PC-3 (cell line): ENCODE measurements at regions not wholly inside any gene's neighbourhood (a gene's known extent, or its start where the extent isn't known, plus 50 kb on each side); places are given as distances from the start of the nearest gene placed in this dataset.

ENCODE experiments used
- ATAC-seq: fragments of 200-7000 bp; cut with Tn5 transposase; 2 replicates; pipeline ENCODE4 v1.9.1; 2020; ENCODE audit warnings: mild to moderate bottlenecking, moderate library complexity
- BruUV-seq: library from RNA; stranded (reverse); fragments of 400-500 nt; replicated peaks from 2 replicates; lab custom pipeline; 2021; lab: Mats Ljungman, UMichigan
- CTCF ChIA-PET: fragments of 300-600 bp; sonication (Branson Sonifier 250); formaldehyde crosslinking; loops from one replicate; lab custom pipeline; 2022; ENCODE audit warnings: antibody characterized with exemption; lab: Charles Lee
- POLR2A ChIA-PET: fragments of 300-600 bp; sonication (Branson Sonifier 250); formaldehyde crosslinking; loops from one replicate; lab custom pipeline; 2022; ENCODE audit warnings: antibody characterized with exemption; ENCODE audit not compliant: unreplicated experiment; lab: Charles Lee
- DNase-seq: peaks from one replicate; pipeline ENCODE4 v3.0.0-alpha.2; 2015
- H2AFZ ChIP-seq: fragments of 300-600 bp; sonication (generic); 2 replicates; pipeline ENCODE4 v1.6.0; 2016; ENCODE audit warnings: antibody characterized with exemption, low read length
- H3F3A ChIP-seq: fragments of 300-600 bp; sonication (generic); one replicate; pipeline ENCODE4 v1.6.0; 2017; ENCODE audit warnings: antibody characterized with exemption, low read length, control low read depth, mild to moderate bottlenecking; ENCODE audit not compliant: unreplicated experiment
- H3K27ac ChIP-seq: fragments of 300-600 bp; sonication (generic); 2 replicates; pipeline ENCODE4 v1.5.1; 2016; ENCODE audit warnings: mild to moderate bottlenecking, low read length
- H3K27me3 ChIP-seq: fragments of 300-600 bp; sonication (generic); 2 replicates; pipeline ENCODE4 v1.6.1; 2016; ENCODE audit warnings: low read length, mixed read lengths
- H3K36me3 ChIP-seq: fragments of 300-600 bp; sonication (generic); 2 replicates; pipeline ENCODE4 v1.6.1; 2016; ENCODE audit warnings: low read depth, mixed run types, low read length, mixed read lengths
- H3K4me1 ChIP-seq: fragments of 300-600 bp; sonication (generic); 2 replicates; pipeline ENCODE4 v1.5.1; 2016; ENCODE audit warnings: low read length; ENCODE audit not compliant: insufficient read depth
- H3K4me2 ChIP-seq: fragments of 300-600 bp; sonication (generic); 2 replicates; pipeline ENCODE4 v1.6.0; 2016; ENCODE audit warnings: low read length
- H3K4me3 ChIP-seq: fragments of 300-600 bp; sonication (generic); 2 replicates; pipeline ENCODE4 v1.5.1; 2016; ENCODE audit warnings: mild to moderate bottlenecking, low read length, mixed read lengths
- H3K79me2 ChIP-seq: fragments of 300-600 bp; sonication (generic); 2 replicates; pipeline ENCODE4 v1.6.1; 2017; ENCODE audit warnings: low read length, mixed read lengths
- H3K9ac ChIP-seq: fragments of 300-600 bp; sonication (generic); 2 replicates; pipeline ENCODE4 v1.6.0; 2016; ENCODE audit warnings: mild to moderate bottlenecking, low read length
- H3K9me2 ChIP-seq: fragments of 300-600 bp; sonication (generic); replicated peaks from 2 replicates; pipeline ENCODE4 v1.6.1; 2016; ENCODE audit warnings: mixed run types, low read length, mixed read lengths
- H3K9me3 ChIP-seq: fragments of 300-600 bp; sonication (generic); 2 replicates; pipeline ENCODE4 v1.6.1; 2016; ENCODE audit warnings: low read length, mixed read lengths
- H4K20me1 ChIP-seq: fragments of 300-600 bp; sonication (generic); 2 replicates; pipeline ENCODE4 v1.6.1; 2016; ENCODE audit warnings: low read length, mixed read lengths
- CTCF ChIP-seq: fragments of 300-600 bp; sonication (generic); conservative IDR thresholded peaks from 2 replicates; pipeline ENCODE4 v1.5.1; 2017; ENCODE audit warnings: antibody characterized with exemption, low read depth, mild to moderate bottlenecking, low read length
- EZH2 ChIP-seq: fragments of 300-600 bp; sonication (generic); IDR thresholded peaks from one replicate; pipeline ENCODE4 v1.6.1; 2017; ENCODE audit warnings: antibody characterized with exemption, mild to moderate bottlenecking, low read length; ENCODE audit not compliant: unreplicated experiment
- EZH2phosphoT487 ChIP-seq: fragments of 300-600 bp; sonication (generic); IDR thresholded peaks from 2 replicates; pipeline ENCODE4 v1.6.1; 2018; ENCODE audit warnings: mild to moderate bottlenecking, antibody characterized with exemption, low read length, borderline replicate concordance
- intact Hi-C: fragments of 100-400 bp; cut with micrococcal nuclease; formaldehyde crosslinking; loops from 2 replicates; pipeline ENCODE4 v1.9.0; 2023

GRCh38 chr3:157695103-157695502 lies 191.9 kb upstream of the VEPH1 start:
- ATAC-seq (no peak), DNase-seq (no peak)
- no TSS peak for BruUV-seq
- Histone ChIP-seq H4K20me1 (no peaks in the 10 kb centered on the region), H3K4me3 (no peak overlapping the region), H3K9ac (no peak overlapping the region), H3K4me2 (no peak overlapping the region), H3K9me2 (peaks cover 5% of the 10 kb centered on the region; the same call in 1 of the 2 replicates), H3K9me3 (no peaks in the 10 kb centered on the region), H3K27ac (no peak overlapping the region), H3K27me3 (no peaks in the 10 kb centered on the region), H3K4me1 (no peaks in the 10 kb centered on the region), H3K36me3 (no peaks in the 10 kb centered on the region), H3F3A (no peaks in the 10 kb centered on the region), H2AFZ (no peak overlapping the region), H3K79me2 (no peaks in the 10 kb centered on the region)
- intact Hi-C loops: no loop called here
- ChIA-PET POLR2A (no interaction called here), CTCF (no interaction called here)
- no peak for TF ChIP-seq EZH2
- TF ChIP-seq CTCF: no peak
- TF ChIP-seq EZH2phosphoT487: no peak

- Histone ChIP-seq H3K9ac (no peak overlapping the region), H3K4me2 (no peak overlapping the region), H3K36me3 (no peaks in the 10 kb centered on the region), H3K4me3 (no peak overlapping the region), H2AFZ (no peak overlapping the region), H3K4me1 (no peaks in the 10 kb centered on the region), H3K9me3 (no peaks in the 10 kb centered on the region), H3K27me3 (no peaks in the 10 kb centered on the region), H3F3A (no peaks in the 10 kb centered on the region), H4K20me1 (no peaks in the 10 kb centered on the region), H3K79me2 (no peaks in the 10 kb centered on the region), H3K27ac (no peak overlapping the region), H3K9me2 (peaks cover 5% of the 10 kb centered on the region; the same call in 1 of the 2 replicates)
- DNase-seq (no peak), ATAC-seq (no peak)
- ChIA-PET CTCF (no interaction called here), POLR2A (no interaction called here)
- BruUV-seq: no TSS peak
- no peak for TF ChIP-seq CTCF
- no peak for TF ChIP-seq EZH2phosphoT487
- no peak for TF ChIP-seq EZH2
- intact Hi-C loops: no loop called here
These were observed 190.5 kb upstream of the VEPH1 start for GRCh38 chr3:157693762-157694161.

DNA sequence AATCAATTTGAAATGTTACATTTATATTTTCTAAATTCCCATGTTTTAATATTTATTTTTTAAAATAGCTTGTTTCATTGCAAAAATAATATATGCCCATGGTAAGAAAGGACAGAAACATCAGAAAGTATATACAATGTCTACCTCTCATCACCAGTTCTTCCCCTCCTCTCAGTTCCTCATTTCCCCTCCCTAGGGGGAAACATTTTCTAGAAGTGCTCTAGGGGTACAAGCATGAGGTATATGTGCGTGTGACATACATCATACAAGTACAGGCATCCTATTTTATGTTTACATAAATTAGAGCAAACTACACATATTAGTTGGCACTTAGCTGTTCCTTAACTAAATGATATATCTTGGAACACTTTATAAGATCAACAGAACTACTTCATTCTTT lies 189.3 kb upstream of the VEPH1 start:
- no peaks in the 10 kb centered on the region for H3F3A ChIP-seq
- POLR2A ChIA-PET: no interaction called here

More for the DNA sequence above, 189.3 kb upstream of the VEPH1 start:
- Histone ChIP-seq H3K27me3 (no peaks in the 10 kb centered on the region), H3K9me2 (peaks cover 5% of the 10 kb centered on the region; the same call in 1 of the 2 replicates), H3K36me3 (no peaks in the 10 kb centered on the region), H3K4me3 (no peak overlapping the region), H3K9me3 (no peaks in the 10 kb centered on the region), H3K27ac (no peak overlapping the region), H4K20me1 (no peaks in the 10 kb centered on the region), H3K4me1 (no peaks in the 10 kb centered on the region), H3K79me2 (no peaks in the 10 kb centered on the region), H2AFZ (no peak overlapping the region), H3K4me2 (no peak overlapping the region), H3K9ac (no peak overlapping the region)
- DNase-seq (no peak), ATAC-seq (no peak)
- intact Hi-C loops: no loop called here
- CTCF ChIA-PET: no interaction called here
- no TSS peak for BruUV-seq
- TF ChIP-seq EZH2phosphoT487: no peak
- TF ChIP-seq CTCF: no peak
- TF ChIP-seq EZH2: no peak
